Fibroblast of mammary gland (primary cell): ENCODE measurements at regions not wholly inside any gene's neighbourhood (a gene's known extent, or its start where the extent isn't known, plus 50 kb on each side); places are given as distances from the start of the nearest gene placed in this dataset.
A peak's percentile ranks its signal among the peaks of the same experiment; 100 is the strongest.

Experiments
- DNase-seq: peaks from one replicate; pipeline ENCODE4 v3.0.0-alpha.2; 2010; ENCODE audit warnings: low read depth
- H3K4me3 ChIP-seq: 2 replicates; pipeline ENCODE4 v1.5.1; 2011; ENCODE audit warnings: low read depth, mild to moderate bottlenecking, low read length, moderate library complexity; ENCODE audit not compliant: control insufficient read depth
- TF ChIP-seq, protein P1 (sequence below): conservative IDR thresholded peaks from 2 replicates; pipeline ENCODE4 v1.5.1; 2011; ENCODE audit warnings: low read depth, low read length, inconsistent platforms; ENCODE audit not compliant: control insufficient read depth, insufficient read depth

DNA sequence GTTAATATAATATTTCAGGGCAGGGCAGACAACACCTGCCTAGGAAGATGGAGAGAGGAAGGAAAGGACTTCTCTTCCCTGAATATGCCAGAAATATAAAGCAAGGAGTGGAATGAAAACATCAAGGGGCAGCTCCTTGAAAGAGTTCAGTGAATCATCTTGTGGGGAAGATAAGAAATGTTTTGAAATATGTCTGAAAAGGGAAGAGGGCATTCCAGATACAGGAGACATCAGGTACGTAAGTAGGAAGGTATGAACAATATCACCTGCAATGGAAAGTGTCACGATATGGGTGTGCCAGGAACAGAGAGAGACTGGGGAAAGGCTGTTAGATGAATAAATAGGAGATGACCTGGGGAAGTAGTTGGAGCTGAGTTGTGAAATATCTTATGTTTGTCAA is 75.8 kb upstream of the WDR72 start:
- no peak for DNase-seq
- TF ChIP-seq, protein P1, sequence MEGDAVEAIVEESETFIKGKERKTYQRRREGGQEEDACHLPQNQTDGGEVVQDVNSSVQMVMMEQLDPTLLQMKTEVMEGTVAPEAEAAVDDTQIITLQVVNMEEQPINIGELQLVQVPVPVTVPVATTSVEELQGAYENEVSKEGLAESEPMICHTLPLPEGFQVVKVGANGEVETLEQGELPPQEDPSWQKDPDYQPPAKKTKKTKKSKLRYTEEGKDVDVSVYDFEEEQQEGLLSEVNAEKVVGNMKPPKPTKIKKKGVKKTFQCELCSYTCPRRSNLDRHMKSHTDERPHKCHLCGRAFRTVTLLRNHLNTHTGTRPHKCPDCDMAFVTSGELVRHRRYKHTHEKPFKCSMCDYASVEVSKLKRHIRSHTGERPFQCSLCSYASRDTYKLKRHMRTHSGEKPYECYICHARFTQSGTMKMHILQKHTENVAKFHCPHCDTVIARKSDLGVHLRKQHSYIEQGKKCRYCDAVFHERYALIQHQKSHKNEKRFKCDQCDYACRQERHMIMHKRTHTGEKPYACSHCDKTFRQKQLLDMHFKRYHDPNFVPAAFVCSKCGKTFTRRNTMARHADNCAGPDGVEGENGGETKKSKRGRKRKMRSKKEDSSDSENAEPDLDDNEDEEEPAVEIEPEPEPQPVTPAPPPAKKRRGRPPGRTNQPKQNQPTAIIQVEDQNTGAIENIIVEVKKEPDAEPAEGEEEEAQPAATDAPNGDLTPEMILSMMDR, result no peak
- no peak overlapping the region for H3K4me3 ChIP-seq

DNA sequence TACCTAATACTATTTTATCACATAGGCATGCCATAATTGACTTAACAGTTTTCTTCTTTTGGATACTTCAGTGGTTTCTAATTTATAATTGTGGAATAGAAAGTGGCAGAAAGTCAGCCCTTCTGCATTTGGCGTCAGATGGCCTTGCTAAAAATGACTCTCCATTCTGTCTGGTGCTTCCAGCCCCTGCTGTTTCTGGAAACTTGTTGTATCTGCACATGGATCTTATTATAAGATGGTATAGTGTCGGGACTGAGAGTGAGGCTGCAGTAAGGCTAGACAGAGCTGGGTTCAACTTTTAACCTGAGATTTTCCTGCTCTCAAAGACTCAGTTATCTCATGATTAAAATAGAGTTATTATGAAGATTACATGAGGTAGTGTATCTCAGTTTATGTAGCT is 74.8 kb upstream of the WDR72 start:
- DNase-seq, result no peak
- no peak overlapping the region for H3K4me3 ChIP-seq

DNA sequence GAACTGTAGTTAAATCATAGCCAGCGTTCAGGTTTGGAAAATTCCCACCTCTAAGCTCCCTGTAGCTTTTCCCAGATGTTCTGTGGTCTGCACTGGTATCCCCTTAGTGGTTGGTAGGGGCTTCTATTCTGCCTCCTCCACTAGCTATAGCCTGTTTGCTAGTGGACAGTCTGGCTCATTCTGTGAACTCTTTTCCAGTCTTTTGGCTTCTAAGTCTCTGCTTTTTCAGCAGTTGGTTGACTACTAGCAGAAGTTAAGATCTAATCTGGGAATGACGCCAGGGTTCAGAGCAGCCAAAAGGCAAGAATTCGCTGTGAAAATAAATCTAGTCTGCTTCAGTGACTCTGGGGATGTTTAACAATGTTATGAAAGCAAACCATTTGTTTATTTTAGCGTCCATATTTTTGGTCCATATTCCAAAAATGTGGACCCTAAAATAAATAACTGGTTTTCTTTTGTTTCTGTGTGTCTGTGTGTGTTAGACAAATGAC is 73.7 kb upstream of the WDR72 start:
- H3K4me3 ChIP-seq, result no peak overlapping the region
- DNase-seq, result peak; percentile 3
- TF ChIP-seq, protein P1, result no peak

More for the DNA sequence above, 74.8 kb upstream of the WDR72 start:
- TF ChIP-seq, protein P1, result no peak

DNA sequence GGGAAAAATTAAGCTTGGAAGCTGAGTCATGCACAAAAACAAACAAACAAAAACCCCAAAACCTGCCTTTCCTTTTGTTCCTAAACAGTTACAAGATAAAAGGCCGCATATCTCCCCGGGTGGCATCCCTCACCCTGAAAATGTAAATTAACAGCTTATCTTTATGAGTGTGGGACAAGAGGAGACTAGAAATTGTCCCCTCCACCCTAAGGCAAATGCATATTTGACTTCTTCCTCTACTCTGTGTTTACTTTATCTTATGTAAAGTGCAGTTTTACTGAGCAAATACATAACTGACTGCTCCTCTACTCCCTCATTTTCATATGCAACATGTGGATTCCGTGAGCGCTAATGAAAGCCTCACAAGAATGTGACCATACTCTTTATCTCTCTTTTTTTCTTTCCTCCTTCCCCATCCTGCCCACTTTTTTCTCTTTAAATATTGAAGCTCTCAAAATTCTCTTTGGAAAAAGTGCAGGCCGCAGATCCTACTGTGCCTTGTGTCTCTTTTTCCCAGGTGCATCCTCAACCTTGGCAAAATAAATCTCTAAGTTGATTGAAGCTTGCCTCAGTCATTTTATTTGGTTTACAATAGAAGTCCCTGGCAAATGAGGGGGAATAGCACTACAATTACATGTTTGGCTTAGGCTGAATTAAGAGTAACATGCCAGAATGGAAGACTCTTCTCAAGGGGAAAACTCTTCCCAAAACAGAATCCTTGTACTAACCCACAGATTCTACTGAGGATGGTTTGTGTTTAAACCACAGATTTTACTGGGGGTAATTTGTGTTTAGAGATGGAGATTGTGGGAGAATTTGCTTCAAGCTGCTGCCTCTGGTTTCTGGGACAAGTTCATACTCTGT is 72.7 kb upstream of the WDR72 start:
- H3K4me3 ChIP-seq, result no peak overlapping the region
- DNase-seq, result no peak
- TF ChIP-seq, protein P1, result no peak

DNA sequence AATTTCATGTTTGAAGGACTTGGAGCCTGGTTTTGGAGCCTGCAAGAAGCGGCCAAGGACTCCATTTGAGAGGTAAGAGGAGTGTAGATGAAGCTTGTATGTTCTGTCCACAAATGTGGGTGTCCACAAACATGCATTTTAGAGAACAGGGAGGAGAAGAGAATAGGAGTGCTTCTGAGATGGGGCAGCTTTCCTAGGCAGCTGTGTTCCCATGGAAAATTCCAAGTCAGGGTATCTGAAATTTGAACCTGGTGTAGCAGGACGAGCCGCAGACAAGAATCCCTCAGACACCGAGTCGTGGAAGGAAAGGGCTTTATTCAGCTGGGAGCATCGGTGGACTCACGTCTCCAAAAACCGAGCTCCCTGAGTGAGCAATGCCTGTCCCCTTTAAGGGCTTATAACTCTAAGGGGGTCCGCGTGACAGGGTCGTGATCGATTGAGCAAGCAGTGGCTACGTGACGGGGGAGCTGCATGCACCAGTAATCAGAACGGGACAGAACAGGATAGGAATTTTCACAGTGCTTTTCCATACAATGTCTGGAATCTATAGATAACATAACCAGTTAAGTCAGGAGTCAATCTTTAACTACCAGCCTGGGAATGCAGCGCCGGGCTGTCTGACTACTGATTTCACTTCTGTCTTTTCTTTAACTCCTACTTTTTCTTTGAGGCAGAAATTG is 71.4 kb upstream of the WDR72 start:
- TF ChIP-seq, protein P1, result no peak
- no peak overlapping the region for H3K4me3 ChIP-seq
- no peak for DNase-seq

DNA sequence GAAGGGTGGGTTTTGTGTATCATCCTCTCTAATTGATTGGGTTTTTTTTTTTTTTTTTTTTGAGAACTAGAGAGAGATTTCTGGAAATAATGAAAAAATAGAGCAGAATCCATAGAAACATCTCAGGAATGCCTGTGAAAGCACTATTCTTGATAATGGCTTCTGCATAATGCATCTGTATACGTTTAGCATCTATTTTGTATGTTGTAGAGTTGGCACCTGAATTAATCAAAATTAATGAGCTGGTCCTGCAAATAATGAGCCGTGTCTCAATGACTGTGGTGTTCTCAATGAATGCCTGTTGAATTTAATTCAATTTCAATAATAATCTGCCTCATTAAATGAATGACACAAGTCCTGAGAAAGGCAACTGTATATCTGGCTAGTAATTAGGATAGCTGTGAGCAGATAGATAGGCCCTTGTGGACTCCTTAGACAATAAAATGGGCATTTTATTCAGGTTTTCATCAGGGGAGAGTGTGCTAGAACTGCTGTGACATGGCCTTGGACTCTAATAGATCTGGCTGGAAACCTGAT is 70.5 kb upstream of the WDR72 start:
- TF ChIP-seq, protein P1, result no peak
- H3K4me3 ChIP-seq, result no peak overlapping the region
- DNase-seq, result no peak
